ENCODE measurements at regions not wholly inside any gene's neighbourhood (a gene's known extent, or its start where the extent isn't known, plus 50 kb on each side); places are given as distances from the start of the nearest gene placed in this dataset.

DNA sequence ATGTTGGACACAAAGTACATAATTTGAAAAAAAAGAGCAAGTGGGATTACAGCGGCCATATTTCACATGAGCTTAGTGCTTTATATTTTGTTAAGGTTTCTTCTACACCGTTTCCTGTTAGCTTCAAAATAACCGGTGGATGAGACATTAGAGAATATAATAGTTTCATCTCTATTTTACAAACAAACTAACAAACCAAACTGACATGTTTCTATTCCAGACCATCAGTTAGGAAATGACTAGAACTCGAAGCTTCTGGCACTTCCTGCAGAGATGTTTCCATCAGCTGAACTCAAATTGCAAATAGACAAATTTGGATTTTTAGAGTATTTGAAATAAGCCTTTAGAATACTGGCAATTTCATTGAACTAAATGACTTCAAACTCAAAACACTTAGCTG lies 86.5 kb downstream of the MTRR start:
- DNase-seq = no peak

DNA sequence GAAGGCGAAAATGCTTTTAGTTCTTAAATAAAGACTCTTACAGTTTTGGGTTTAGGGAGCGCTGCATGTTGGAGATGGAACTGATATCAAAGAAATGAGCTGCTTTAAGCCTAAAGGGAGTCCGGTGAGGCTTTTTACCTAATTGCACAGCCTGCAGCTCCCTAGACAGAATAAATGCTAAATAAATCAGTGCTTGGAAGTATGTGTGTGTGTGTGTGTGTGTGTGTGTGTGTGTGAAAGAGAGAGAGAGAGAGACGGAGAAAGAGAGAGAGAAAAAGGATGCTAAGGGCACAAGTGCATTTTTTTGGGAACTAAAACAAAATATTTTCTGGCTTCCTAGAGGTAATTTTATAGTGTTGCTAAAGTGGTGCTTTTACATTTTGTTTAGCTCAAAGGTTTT lies 88.4 kb downstream of the MTRR start:
- no peak for DNase-seq

- DNase-seq = no peak
These were observed 91.2 kb downstream of the MTRR start for GRCh38 chr5:7960142-7960541.

DNA sequence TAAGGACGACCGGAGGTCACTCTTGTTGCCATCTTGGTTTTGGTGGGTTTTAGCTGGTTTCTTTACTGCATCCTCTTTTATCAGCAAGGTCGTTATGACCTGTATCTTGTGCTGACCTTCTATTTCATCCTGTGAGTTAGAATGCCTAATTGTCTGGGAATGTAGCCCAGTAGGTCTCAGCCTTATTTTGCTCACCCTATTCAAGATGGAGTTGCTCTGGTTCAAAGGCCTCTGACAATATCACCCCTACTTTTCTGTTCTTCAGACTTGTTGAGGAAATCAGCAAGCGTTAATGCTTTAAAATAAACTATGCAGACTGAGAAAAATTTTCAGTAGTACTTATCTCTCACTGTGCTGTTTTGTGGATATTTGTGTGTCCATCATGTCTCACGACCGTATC lies 92.6 kb downstream of the MTRR start:
- DNase-seq = no peak

DNA sequence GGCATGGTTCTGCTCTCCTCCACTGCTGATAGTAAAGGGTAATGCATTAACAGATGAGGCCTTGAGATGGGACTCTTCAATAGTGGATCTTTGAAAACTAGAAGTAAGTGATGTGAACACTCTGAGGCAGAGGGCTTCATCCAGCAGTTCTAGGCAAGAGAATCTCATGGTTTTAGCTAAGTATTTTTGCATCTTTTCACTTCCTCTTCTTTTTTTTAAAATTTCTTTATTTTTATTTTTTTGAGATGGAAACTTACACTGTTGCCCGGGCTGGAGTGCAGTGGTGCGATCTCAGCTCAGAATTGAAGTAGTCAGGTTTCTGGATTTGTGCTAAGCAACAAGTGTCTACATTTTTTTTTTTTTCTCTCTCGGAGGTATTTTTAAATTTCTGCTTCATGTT lies 101.9 kb downstream of the MTRR start:
- no peak for DNase-seq

DNA sequence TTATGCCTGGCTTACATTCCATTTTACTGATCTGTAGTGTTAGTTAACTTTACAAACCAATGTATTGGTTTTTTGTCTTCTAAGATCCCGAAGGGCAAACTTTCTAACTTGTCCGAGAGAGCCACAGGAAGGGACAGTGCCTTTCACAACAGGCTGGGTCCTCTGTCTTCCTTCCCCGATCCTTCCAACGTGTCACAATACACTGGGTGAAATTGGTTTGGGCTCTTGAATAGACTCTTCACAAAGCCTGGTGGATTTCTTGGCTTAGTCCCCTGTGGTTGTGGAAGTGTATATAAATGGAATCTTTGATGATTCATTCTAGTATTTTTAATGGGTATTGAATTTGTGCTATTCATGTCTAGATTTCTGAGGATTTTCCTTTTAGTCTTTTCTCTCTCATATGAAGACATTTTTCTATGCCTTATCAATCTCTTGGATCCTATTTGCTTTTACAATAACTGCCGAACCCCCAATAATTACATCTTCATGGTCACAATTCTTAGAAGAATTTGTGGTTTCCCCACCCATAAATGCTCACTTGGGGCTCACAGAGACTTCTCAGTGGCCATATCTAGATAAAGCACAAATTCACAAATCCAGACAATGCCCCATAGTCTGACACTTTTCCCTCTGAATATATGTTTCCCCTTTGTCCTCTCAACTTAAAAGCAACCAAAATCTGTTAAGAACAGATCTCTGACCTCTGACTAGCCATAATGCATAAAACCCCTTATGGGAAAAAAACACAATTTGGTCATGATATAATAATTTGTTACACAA lies 107.7 kb downstream of the MTRR start:
- no peak for DNase-seq

- no peak for DNase-seq
These were observed 109.2 kb downstream of the MTRR start for GRCh38 chr5:7978114-7978513.

- no peak for DNase-seq
These were observed 110.0 kb downstream of the MTRR start for GRCh38 chr5:7978991-7979390.

DNA sequence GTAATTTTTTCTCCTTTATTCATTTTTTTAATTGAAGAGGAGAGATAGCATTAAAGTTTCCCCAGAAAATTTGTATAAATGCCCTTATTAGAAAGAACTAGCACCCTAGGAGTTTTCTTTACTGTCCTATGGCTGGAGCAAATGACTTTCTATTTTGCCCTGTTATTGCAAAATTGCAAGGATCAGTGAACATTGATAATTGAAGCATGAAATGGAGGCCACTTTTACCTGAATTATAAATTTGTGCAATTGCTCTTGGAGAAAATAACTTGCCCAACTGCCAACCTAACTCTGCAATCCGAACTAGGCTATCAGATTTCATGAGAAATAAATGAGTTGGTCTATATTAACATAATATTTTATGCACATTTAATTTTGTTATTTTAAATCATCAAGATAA lies 111.9 kb downstream of the MTRR start:
- no peak for DNase-seq

DNA sequence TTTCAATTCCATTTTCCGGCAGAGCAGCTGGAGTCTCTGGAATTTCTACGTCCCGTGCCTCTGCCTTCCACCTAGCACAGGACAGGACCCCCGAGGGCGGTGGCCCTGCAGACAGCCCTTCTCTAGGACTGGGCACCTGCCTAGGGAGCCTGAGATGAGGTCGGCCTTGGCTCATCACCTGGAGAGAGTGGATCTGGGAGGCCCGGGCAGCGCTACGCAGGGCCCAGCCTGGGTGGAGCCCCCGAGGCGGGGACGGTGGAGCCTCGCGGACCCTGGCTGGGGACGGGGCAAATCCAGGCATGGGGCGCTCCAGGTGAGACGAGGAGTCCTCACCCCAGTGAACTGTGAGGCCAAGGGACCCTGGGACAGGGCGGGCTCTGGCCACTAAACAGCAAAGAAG lies 114.5 kb downstream of the MTRR start:
- no peak for DNase-seq

DNA sequence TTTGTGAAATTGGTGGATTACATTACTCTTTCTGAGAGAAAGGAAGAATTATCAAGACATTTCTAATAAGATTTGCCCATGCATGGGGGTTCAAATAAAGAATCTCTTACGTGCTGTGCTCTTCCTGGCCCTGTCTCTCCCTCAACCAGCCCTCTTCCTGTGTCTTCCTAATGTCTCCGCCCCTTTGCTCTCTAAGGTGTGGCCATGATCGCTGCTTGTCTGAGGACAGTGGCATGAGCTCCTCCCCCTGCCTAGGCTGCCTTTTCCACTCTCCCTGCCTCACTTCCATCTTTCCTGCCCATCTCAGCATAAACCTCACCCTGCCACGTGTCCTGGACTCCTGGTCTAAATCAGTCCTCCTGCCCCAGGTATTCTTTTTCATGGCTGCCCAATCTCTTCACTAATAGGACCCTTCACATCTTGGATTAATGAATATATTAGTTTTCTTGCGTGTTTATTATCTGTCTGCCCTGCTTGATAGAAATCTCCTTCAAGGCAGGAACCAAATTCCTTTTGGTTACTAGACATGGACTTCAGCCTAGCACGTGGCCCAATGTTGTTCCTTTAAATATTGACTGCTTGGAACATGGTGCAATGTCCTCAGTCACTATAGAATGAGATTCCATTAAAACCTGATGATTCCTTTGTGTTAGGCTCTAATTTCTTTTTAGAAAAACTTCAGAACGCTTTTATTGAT lies 122.3 kb downstream of the MTRR start:
- no peak for DNase-seq

- DNase-seq = no peak
These were observed 126.8 kb downstream of the MTRR start for GRCh38 chr5:7995688-7996294.

DNA sequence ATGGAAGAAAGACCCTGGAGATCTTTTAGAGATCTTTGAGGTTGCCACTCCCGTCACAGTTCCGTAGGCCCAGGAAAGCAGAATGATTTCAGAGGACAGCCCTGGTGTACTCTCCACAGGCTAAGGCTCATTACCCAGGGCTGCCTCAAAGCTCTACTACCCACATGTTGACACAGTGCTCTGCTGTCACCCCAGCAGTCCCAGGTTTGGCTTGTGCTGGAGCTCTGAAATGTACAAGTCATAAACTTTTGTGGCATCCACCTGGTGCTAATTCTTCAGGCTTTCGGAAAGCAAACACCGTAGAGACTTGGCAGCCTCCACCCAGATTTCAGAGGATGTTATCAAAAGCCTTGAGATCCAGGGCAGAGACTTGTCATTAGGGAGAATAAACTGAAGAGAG lies 136.5 kb downstream of the MTRR start:
- no peak for DNase-seq

DNA sequence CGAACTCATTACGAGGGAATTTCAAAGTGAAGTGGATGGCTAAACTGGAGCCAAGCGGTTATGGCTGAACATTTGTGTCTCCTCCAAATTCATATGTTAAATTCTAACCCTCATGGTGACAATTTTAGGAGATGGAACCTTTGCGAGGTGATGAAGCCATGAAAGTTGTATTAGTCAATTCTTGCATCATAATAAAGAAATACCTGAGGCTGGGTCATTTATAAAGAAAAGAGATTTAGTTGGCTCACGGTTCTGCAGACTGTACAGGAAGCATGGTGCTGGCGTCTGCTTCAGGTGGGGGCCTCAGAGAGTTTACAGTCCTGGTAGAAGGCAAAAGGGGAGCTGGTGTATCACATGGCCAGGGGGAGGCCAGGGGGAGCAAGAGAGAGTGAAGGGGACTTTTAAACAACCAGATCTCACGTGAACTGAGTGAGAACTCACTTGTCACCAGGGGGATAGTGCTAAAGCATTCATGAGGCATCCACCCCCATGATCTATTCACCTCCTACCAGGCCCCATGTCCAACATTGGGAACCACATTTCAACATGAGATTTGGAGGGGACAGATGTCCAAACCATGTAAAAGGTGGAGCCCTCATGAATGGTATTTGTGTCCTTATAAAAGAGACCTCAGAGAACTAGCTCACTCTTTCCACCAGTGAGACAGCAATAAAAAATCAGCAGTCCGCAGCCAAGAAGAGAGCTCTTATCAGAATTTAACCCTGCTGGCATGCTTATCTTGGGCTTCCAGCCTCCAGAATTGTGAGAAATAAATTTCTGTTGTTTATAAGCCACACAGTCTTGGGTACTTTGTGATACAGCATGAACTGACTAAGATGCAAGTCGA lies 143.4 kb downstream of the MTRR start:
- no peak for DNase-seq

GRCh38 chr5:8013948-8014710 lies 145.2 kb downstream of the MTRR start:
- no peak for DNase-seq

- no peak for DNase-seq
These were observed 150.8 kb downstream of the MTRR start for GRCh38 chr5:8019719-8020218.

DNA sequence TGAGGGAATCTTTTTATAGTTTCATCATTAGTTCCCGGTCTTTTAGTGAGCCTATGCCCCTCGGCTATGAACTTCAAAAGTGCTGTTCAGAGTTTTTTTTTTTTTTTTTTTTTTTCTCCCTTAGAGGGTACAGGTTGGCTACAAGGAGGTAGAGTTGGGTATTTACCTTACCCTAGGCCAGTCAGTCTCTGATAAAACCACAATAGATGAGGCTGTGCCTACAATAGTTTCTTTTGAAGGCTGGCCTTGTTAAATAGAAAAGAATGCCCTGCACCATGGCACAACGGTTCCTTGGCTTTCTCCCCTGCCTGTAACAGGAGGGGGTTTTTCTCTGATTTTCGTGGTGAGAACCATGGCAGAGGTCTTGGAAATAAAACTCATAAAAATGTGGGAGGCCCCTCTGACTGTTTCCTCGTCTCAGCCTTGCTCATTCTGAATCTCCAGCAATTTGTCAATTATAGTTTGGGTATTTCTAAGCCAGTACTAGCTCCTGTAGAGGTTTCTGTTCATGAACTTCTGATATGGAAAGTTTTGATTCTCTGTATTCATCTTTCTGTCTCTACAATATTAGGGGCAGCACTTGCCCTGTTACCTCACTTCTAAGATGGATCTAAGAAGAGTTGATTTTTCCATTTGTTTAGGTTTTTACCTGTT lies 152.0 kb downstream of the MTRR start:
- no peak for DNase-seq

DNA sequence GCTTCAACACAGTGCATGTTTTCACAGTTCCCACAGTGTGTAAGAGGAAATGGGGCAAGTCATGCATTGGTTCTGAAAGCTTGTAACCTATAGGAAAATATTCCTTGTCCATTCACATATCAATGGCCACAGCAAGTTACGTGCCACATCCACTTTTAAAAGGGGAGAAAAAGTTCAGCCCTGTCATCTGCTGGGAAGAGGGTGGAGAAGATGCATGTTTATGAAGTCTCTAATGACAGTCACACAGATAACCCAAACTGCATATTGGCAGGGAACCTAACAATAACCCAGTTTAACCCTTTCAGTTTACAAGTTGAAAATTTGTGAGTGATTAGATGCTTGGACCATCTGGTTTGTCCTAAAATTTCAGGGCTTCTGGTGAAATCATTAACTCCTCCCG lies 159.3 kb downstream of the MTRR start:
- DNase-seq = no peak

DNA sequence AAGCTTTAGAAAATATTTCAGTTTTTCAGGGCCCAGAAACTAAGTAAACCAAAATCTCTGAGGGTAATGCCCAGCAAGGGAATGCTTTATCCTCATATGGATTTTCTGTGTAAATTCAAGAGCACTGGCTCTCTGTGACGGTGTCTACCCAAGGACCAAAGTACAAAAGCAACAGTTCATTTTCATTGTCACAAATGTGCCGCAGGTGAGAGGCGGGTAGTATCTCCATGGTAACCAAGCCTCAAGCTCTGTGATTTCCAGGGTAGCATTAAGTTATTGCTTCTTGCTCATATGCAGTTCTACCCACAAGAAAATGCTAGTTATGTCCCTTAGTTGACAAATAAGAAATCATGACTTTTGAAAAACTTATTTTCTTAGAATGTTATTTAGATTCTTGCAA lies 164.3 kb downstream of the MTRR start:
- DNase-seq = no peak

- no peak for DNase-seq
These were observed 165.9 kb downstream of the MTRR start for GRCh38 chr5:8034852-8035251.

DNA sequence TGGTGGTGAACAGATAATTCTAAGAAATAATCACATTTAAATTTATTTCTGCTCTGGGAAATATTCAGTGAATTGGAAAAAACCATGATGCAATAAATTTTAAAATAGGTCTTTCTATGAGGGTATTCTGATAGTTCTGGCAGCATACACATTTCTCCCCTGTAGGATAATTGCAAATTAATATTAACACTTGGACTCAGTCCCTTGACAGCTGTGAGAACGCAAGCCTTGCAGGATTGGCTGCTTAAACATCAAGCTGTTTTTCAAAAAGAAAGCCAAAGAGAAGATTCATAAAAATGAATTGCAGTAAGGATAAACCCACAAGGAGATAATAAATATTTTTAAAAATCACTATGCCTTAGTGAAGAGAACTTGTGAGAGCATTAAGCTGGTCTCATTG lies 180.0 kb downstream of the MTRR start:
- DNase-seq = no peak

Measured in NCI-H1436 treated with DMSO at 0.1 percent for 48 hours (cell line).